GM19193 (cell line): ENCODE measurements at regions not wholly inside any gene's neighbourhood (a gene's known extent, or its start where the extent isn't known, plus 50 kb on each side); places are given as distances from the start of the nearest gene placed in this dataset.

Source experiments
- POLR2A ChIP-seq: IDR thresholded peaks from 4 replicates; pipeline ENCODE4 v1.6.1; 2011; ENCODE audit not compliant: insufficient read depth, insufficient read length; ENCODE audit errors: extremely low read depth

- TF ChIP-seq POLR2A: no peak
Observed at GRCh38 chr2:41873102-41874031, 174.5 kb upstream of the PKDCC start.

- TF ChIP-seq POLR2A: no peak
Observed at GRCh38 chr2:41877114-41877678, 170.6 kb upstream of the PKDCC start.

- no peak for TF ChIP-seq POLR2A
Observed at GRCh38 chr2:41878056-41878455, 169.8 kb upstream of the PKDCC start.

- TF ChIP-seq POLR2A: no peak
Observed at GRCh38 chr2:41878716-41879234, 169.0 kb upstream of the PKDCC start.

GRCh38 chr2:41879235-41879916 is 168.4 kb upstream of the PKDCC start:
- no peak for TF ChIP-seq POLR2A

- TF ChIP-seq POLR2A: no peak
Observed at GRCh38 chr2:41880561-41881243, 167.1 kb upstream of the PKDCC start.

- TF ChIP-seq POLR2A: no peak
Observed at GRCh38 chr2:41881249-41881648, 166.6 kb upstream of the PKDCC start.

- TF ChIP-seq POLR2A: no peak
Observed at GRCh38 chr2:41884718-41885117, 163.1 kb upstream of the PKDCC start.

- TF ChIP-seq POLR2A: no peak
Observed at GRCh38 chr2:41886145-41886664, 161.6 kb upstream of the PKDCC start.

- no peak for TF ChIP-seq POLR2A
Observed at GRCh38 chr2:41886757-41887156, 161.1 kb upstream of the PKDCC start.

- no peak for TF ChIP-seq POLR2A
Observed at GRCh38 chr2:41890341-41890740, 157.5 kb upstream of the PKDCC start.

- no peak for TF ChIP-seq POLR2A
Observed at GRCh38 chr2:41892476-41892875, 155.3 kb upstream of the PKDCC start.

- no peak for TF ChIP-seq POLR2A
Observed at GRCh38 chr2:41894563-41895333, 153.1 kb upstream of the PKDCC start.

- no peak for TF ChIP-seq POLR2A
Observed at GRCh38 chr2:41895334-41895664, 152.5 kb upstream of the PKDCC start.
